ENCODE measurements at regions not wholly inside any gene's neighbourhood (a gene's known extent, or its start where the extent isn't known, plus 50 kb on each side); places are given as distances from the start of the nearest gene placed in this dataset.

- Histone ChIP-seq H4K20me1 (ENCODE audit: insufficient read depth, low read length) (no peaks in the 10 kb centered on the region), H3K9me2 (ENCODE audit: insufficient read depth, low read length) (no peaks in the 10 kb centered on the region), H3K4me1 (ENCODE audit: insufficient read depth, low read length, poor library complexity, severe bottlenecking) (no peaks in the 10 kb centered on the region), H3K4me2 (ENCODE audit: low read length) (no peak overlapping the region), H3K27ac (ENCODE audit: low read depth, low read length, poor library complexity, severe bottlenecking) (no peak overlapping the region), H3K36me3 (ENCODE audit: insufficient read depth, low read length) (no peaks in the 10 kb centered on the region), H3K79me2 (ENCODE audit: insufficient read depth, low read depth, low read length) (no peaks in the 10 kb centered on the region), H3K4me3 (ENCODE audit: low read depth, low read length, poor library complexity, severe bottlenecking) (no peak overlapping the region), H2AFZ (ENCODE audit: low read length) (no peak overlapping the region), H3K9me3 (ENCODE audit: low read length) (no peaks in the 10 kb centered on the region)
- TF ChIP-seq EZH2phosphoT487 (IDR thresholded peaks at IDR 0.05; ENCODE audit: borderline replicate concordance, low read depth, low read length) (no peak), CTCF (conservative IDR thresholded peaks at IDR 0.05; ENCODE audit: low read length) (no peak)
- ChIA-PET CTCF (ENCODE audit: unreplicated experiment) (no interaction called here), POLR2A (no interaction called here)
- intact Hi-C loops (cut with micrococcal nuclease; ENCODE audit: unreplicated experiment) = no loop called here
- no TSS peak for BruUV-seq (replicated peaks)
- no peak for DNase-seq (ENCODE audit: low spot score)
These were observed 322.2 kb upstream of the DDX18 start for GRCh38 chr2:117492209-117492851.

GRCh38 chr2:117500721-117501120, 313.8 kb upstream of the DDX18 start:
- POLR2A ChIA-PET = interaction anchor here (0.5 kb wide), 1 partner anchor 294 kb away, joined by 3 read pairs; no protein-coding TSS in a partner anchor
- H3K4me2 ChIP-seq (ENCODE audit: low read length) = no peak overlapping the region
- BruUV-seq (replicated peaks) = no TSS peak
- no peaks in the 10 kb centered on the region for H3K79me2 ChIP-seq (ENCODE audit: insufficient read depth, low read depth, low read length)
- intact Hi-C loops (cut with micrococcal nuclease; ENCODE audit: unreplicated experiment) = no loop called here
- H3K9me3 ChIP-seq (ENCODE audit: low read length) = no peaks in the 10 kb centered on the region
- CTCF ChIA-PET (ENCODE audit: unreplicated experiment) = no interaction called here
- TF ChIP-seq CTCF (conservative IDR thresholded peaks at IDR 0.05; ENCODE audit: low read length) (no peak), EZH2phosphoT487 (IDR thresholded peaks at IDR 0.05; ENCODE audit: borderline replicate concordance, low read depth, low read length) (no peak)
- DNase-seq (ENCODE audit: low spot score) = no peak
- no peak overlapping the region for H2AFZ ChIP-seq (ENCODE audit: low read length)
- H3K27ac ChIP-seq (ENCODE audit: low read depth, low read length, poor library complexity, severe bottlenecking) = no peak overlapping the region
- H3K36me3 ChIP-seq (ENCODE audit: insufficient read depth, low read length) = no peaks in the 10 kb centered on the region
- H4K20me1 ChIP-seq (ENCODE audit: insufficient read depth, low read length) = no peaks in the 10 kb centered on the region
- H3K9me2 ChIP-seq (ENCODE audit: insufficient read depth, low read length) = no peaks in the 10 kb centered on the region
- no peak overlapping the region for H3K4me3 ChIP-seq (ENCODE audit: low read depth, low read length, poor library complexity, severe bottlenecking)
- no peaks in the 10 kb centered on the region for H3K4me1 ChIP-seq (ENCODE audit: insufficient read depth, low read length, poor library complexity, severe bottlenecking)

GRCh38 chr2:117502121-117502520, 312.4 kb upstream of the DDX18 start:
- Histone ChIP-seq H3K27ac (ENCODE audit: low read depth, low read length, poor library complexity, severe bottlenecking) (no peak overlapping the region), H3K79me2 (ENCODE audit: insufficient read depth, low read depth, low read length) (no peaks in the 10 kb centered on the region), H2AFZ (ENCODE audit: low read length) (no peak overlapping the region), H3K4me1 (ENCODE audit: insufficient read depth, low read length, poor library complexity, severe bottlenecking) (no peaks in the 10 kb centered on the region), H3K9me2 (ENCODE audit: insufficient read depth, low read length) (no peaks in the 10 kb centered on the region), H3K4me3 (ENCODE audit: low read depth, low read length, poor library complexity, severe bottlenecking) (no peak overlapping the region), H3K4me2 (ENCODE audit: low read length) (no peak overlapping the region), H4K20me1 (ENCODE audit: insufficient read depth, low read length) (no peaks in the 10 kb centered on the region), H3K9me3 (ENCODE audit: low read length) (no peaks in the 10 kb centered on the region), H3K36me3 (ENCODE audit: insufficient read depth, low read length) (no peaks in the 10 kb centered on the region)
- POLR2A ChIA-PET = no interaction called here
- DNase-seq (ENCODE audit: low spot score) = no peak
- CTCF ChIA-PET (ENCODE audit: unreplicated experiment) = no interaction called here
- BruUV-seq (replicated peaks) = no TSS peak
- TF ChIP-seq CTCF (conservative IDR thresholded peaks at IDR 0.05; ENCODE audit: low read length) (no peak), EZH2phosphoT487 (IDR thresholded peaks at IDR 0.05; ENCODE audit: borderline replicate concordance, low read depth, low read length) (no peak)
- intact Hi-C loops (cut with micrococcal nuclease; ENCODE audit: unreplicated experiment) = no loop called here
